Effector memory CD8-positive, alpha-beta T cell (primary cell): ENCODE measurements at regions not wholly inside any gene's neighbourhood (a gene's known extent, or its start where the extent isn't known, plus 50 kb on each side); places are given as distances from the start of the nearest gene placed in this dataset.
"Not testable (repeated sequence)": the region's sequence is repeated elsewhere in the genome, so short reads cannot be mapped to it uniquely, and the experiment has no call there.

Source experiments
- ATAC-seq: fragments of 150-1000 bp; cut with Tn5 transposase; replicated peaks from 2 replicates; pipeline ENCODE4 v1.10.0; 2021; ENCODE audit warnings: mild to moderate bottlenecking, moderate library complexity
- DNase-seq, 3 experiments: peaks; one replicate each; pipeline ENCODE4 v3.0.0; 2021
- H3K27ac Mint-ChIP-seq, 2 donors: one replicate each; pipeline ENCODE4 v1.8.0; 2022; ENCODE audit warnings: mild to moderate bottlenecking in 2 of 2, mixed read lengths in 2 of 2, moderate library complexity in 2 of 2
- H3K27me3 Mint-ChIP-seq, 2 donors: one replicate each; pipeline ENCODE4 v1.8.0; 2022; ENCODE audit warnings: mixed read lengths in 2 of 2
- H3K36me3 Mint-ChIP-seq: one replicate; pipeline ENCODE4 v1.8.0; 2022; ENCODE audit warnings: mild to moderate bottlenecking, moderate library complexity, mixed read lengths; ENCODE audit not compliant: insufficient read depth
- H3K4me1 Mint-ChIP-seq, 2 donors: one replicate each; pipeline ENCODE4 v1.8.0; 2022; ENCODE audit warnings: low read depth in 2 of 2, mixed read lengths in 2 of 2
- H3K4me3 Mint-ChIP-seq, 2 donors: one replicate each; pipeline ENCODE4 v1.8.0; 2022; ENCODE audit warnings: mild to moderate bottlenecking in 2 of 2, mixed read lengths in 2 of 2, moderate library complexity in 2 of 2
- H3K9me3 Mint-ChIP-seq, 2 donors: one replicate each; pipeline ENCODE4 v1.8.0; 2022; ENCODE audit warnings: mixed read lengths in 2 of 2

DNA sequence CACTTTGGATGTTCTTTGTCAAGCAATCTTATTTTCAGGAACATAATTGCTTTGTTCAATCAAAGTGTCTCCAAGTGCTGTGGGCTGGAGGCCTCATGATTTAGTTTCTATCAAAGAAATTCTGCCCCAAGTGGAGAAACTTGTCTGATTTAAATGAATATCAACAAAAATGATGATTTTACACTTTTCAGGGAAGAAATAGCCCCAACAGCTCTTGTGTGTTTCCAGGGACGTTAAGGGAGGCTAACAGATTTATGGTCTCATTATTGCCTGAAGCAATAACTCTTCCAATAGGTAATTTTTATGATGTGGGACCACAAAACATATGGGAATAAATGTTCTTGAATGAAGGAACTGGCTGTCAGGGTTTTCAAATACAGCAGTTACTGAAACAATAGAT is 699.1 kb downstream of the FAM181B start:
- H3K4me1 Mint-ChIP-seq: no peaks in the 10 kb centered on the region
- no peaks in the 10 kb centered on the region for H3K27me3 Mint-ChIP-seq
- DNase-seq (no peak), ATAC-seq (no peak)
- no peaks in the 10 kb centered on the region for H3K36me3 Mint-ChIP-seq
- H3K9me3 Mint-ChIP-seq: no peaks in the 10 kb centered on the region
- H3K27ac Mint-ChIP-seq: no peak overlapping the region
- H3K4me3 Mint-ChIP-seq: no peak overlapping the region

DNA sequence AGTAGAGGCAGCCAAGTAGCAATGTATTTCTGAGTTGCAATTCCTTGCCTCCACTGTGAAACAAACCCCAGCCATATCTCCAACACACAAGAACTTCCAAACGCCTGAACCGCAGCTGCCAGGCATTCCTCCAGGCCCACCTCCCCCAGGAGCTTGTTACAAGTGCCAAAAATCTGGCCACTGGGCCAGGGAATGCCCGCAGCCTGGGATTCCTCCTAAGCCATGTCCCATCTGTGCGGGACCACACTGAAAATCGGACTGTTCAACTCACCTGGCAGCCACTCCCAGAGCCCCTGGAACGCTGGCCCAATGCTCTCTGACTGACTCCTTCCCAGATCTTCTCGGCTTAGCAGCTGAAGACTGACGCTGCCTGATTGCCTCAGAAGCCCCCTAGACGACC is 706.3 kb downstream of the FAM181B start:
- not testable (repeated sequence) for H3K4me1 Mint-ChIP-seq, H3K36me3 Mint-ChIP-seq, H3K4me3 Mint-ChIP-seq, H3K27ac Mint-ChIP-seq, ATAC-seq, H3K9me3 Mint-ChIP-seq, H3K27me3 Mint-ChIP-seq, DNase-seq

- DNase-seq (no peak), ATAC-seq (no peak)
- no peaks in the 10 kb centered on the region for H3K27me3 Mint-ChIP-seq
- no peaks in the 10 kb centered on the region for H3K4me1 Mint-ChIP-seq
- H3K4me3 Mint-ChIP-seq: no peak overlapping the region
- H3K36me3 Mint-ChIP-seq: no peaks in the 10 kb centered on the region
- no peak overlapping the region for H3K27ac Mint-ChIP-seq
- H3K9me3 Mint-ChIP-seq: no peaks in the 10 kb centered on the region
Measured at GRCh38 chr11:82024760-82025159, 708.9 kb downstream of the FAM181B start.

- Mint-ChIP-seq H3K27me3 (peaks cover 5 to 11% of the 10 kb centered on the region in 2 donors), H3K9me3 (no peaks in the 10 kb centered on the region), H3K36me3 (no peaks in the 10 kb centered on the region), H3K4me1 (peaks cover 0 to 7% of the 10 kb centered on the region in 2 donors), H3K4me3 (no peak overlapping the region), H3K27ac (no peak overlapping the region)
- ATAC-seq: no peak
- no peak for DNase-seq
Measured at GRCh38 chr11:82012276-82012675, 721.4 kb downstream of the FAM181B start.

DNA sequence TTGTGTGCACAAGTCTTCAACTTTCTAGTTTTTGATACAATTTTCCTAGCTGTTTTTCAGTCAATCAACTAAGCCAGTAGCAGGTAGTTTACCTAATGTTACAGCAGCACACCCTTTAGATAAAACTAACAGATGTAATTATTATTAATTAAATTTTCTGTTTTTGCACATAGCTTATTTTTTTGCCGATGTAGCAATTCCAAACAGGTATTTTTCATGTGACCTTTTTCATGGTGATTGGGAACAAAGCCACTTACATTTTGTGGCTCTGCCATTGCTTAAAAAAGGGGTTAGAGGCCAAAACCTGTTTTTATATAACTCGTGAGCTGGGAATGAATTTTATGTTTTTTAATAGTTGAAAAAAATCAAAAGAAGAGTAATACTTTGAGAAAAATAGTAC is 724.5 kb downstream of the FAM181B start:
- ATAC-seq (no peak), DNase-seq (no peak)
- H3K4me3 Mint-ChIP-seq: no peak overlapping the region
- no peak overlapping the region for H3K27ac Mint-ChIP-seq
- peaks cover 0 to 11% of the 10 kb centered on the region in 2 donors for H3K27me3 Mint-ChIP-seq
- no peaks in the 10 kb centered on the region for H3K36me3 Mint-ChIP-seq
- H3K9me3 Mint-ChIP-seq: no peaks in the 10 kb centered on the region
- peaks cover 0 to 4% of the 10 kb centered on the region in 2 donors for H3K4me1 Mint-ChIP-seq

DNA sequence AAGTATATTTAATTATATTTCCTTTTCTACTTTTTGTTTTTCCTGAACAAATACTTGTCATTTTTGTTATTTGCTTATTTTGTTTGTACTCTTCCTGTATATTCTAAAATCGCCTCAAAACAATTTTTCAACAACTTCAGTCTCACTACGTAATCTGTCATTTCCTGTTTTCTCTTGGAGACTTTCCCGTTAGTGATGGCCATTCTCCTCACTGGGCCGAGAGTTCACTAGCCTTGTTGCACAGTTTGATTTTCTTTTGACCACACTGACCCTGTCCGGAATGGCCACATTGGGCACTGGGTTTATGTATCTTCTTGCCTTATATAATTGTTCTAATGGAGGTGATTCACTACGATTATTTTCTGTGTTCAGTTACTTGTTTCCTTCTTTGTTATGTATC is 726.1 kb downstream of the FAM181B start:
- H3K36me3 Mint-ChIP-seq: no peaks in the 10 kb centered on the region
- H3K9me3 Mint-ChIP-seq: no peaks in the 10 kb centered on the region
- peaks cover 0 to 4% of the 10 kb centered on the region in 2 donors for H3K4me1 Mint-ChIP-seq

GRCh38 chr11:82004537-82005213 is 729.0 kb downstream of the FAM181B start:
- peaks cover 0 to 4% of the 10 kb centered on the region in 2 donors for H3K4me1 Mint-ChIP-seq
- H3K9me3 Mint-ChIP-seq: no peaks in the 10 kb centered on the region
- DNase-seq (no peak), ATAC-seq (no peak)
- H3K27ac Mint-ChIP-seq: no peak overlapping the region
- no peaks in the 10 kb centered on the region for H3K36me3 Mint-ChIP-seq
- no peak overlapping the region for H3K4me3 Mint-ChIP-seq
- peaks cover 0 to 11% of the 10 kb centered on the region in 2 donors for H3K27me3 Mint-ChIP-seq

More for the DNA sequence above, 726.1 kb downstream of the FAM181B start:
- ATAC-seq: no peak
- no peak for DNase-seq
- no peak overlapping the region for H3K4me3 Mint-ChIP-seq
- peaks cover 0 to 11% of the 10 kb centered on the region in 2 donors for H3K27me3 Mint-ChIP-seq
- no peak overlapping the region for H3K27ac Mint-ChIP-seq

- peaks cover 0 to 4% of the 10 kb centered on the region in 2 donors for H3K4me1 Mint-ChIP-seq
- DNase-seq: no peak
- no peak for ATAC-seq
Measured at GRCh38 chr11:82003671-82004515, 729.8 kb downstream of the FAM181B start.

GRCh38 chr11:82003024-82003423 is 730.6 kb downstream of the FAM181B start:
- peaks cover 0 to 7% of the 10 kb centered on the region in 2 donors for H3K27me3 Mint-ChIP-seq
- ATAC-seq (no peak), DNase-seq (no peak)
- no peaks in the 10 kb centered on the region for H3K36me3 Mint-ChIP-seq
- H3K4me1 Mint-ChIP-seq: peaks cover 0 to 4% of the 10 kb centered on the region in 2 donors
- no peak overlapping the region for H3K27ac Mint-ChIP-seq
- no peak overlapping the region for H3K4me3 Mint-ChIP-seq
- H3K9me3 Mint-ChIP-seq: no peaks in the 10 kb centered on the region

More at GRCh38 chr11:82003671-82004515, 729.8 kb downstream of the FAM181B start:
- Mint-ChIP-seq H3K36me3 (no peaks in the 10 kb centered on the region), H3K4me3 (no peak overlapping the region), H3K9me3 (no peaks in the 10 kb centered on the region), H3K27ac (no peak overlapping the region), H3K27me3 (peaks cover 0 to 11% of the 10 kb centered on the region in 2 donors)

GRCh38 chr11:81995889-81996288 is 737.8 kb downstream of the FAM181B start:
- H3K4me3 Mint-ChIP-seq: no peak overlapping the region
- no peaks in the 10 kb centered on the region for H3K4me1 Mint-ChIP-seq

GRCh38 chr11:81993755-81994154 is 739.9 kb downstream of the FAM181B start:
- Mint-ChIP-seq H3K4me3 (no peak overlapping the region), H3K4me1 (no peaks in the 10 kb centered on the region), H3K9me3 (no peaks in the 10 kb centered on the region), H3K27me3 (no peaks in the 10 kb centered on the region), H3K36me3 (no peaks in the 10 kb centered on the region), H3K27ac (no peak overlapping the region)
- ATAC-seq (no peak), DNase-seq (no peak)

More at GRCh38 chr11:81995889-81996288, 737.8 kb downstream of the FAM181B start:
- no peak for ATAC-seq
- no peak for DNase-seq
- Mint-ChIP-seq H3K36me3 (no peaks in the 10 kb centered on the region), H3K27me3 (no peaks in the 10 kb centered on the region), H3K9me3 (no peaks in the 10 kb centered on the region), H3K27ac (no peak overlapping the region)

GRCh38 chr11:81990659-81991443 is 742.8 kb downstream of the FAM181B start:
- DNase-seq (no peak), ATAC-seq (no peak)
- no peaks in the 10 kb centered on the region for H3K4me1 Mint-ChIP-seq
- no peak overlapping the region for H3K4me3 Mint-ChIP-seq
- H3K27me3 Mint-ChIP-seq: no peaks in the 10 kb centered on the region
- H3K36me3 Mint-ChIP-seq: no peaks in the 10 kb centered on the region
- H3K9me3 Mint-ChIP-seq: no peaks in the 10 kb centered on the region
- H3K27ac Mint-ChIP-seq: no peak overlapping the region

- Mint-ChIP-seq H3K4me3 (no peak overlapping the region), H3K4me1 (no peaks in the 10 kb centered on the region), H3K36me3 (no peaks in the 10 kb centered on the region), H3K27me3 (peaks cover 0 to 6% of the 10 kb centered on the region in 2 donors), H3K27ac (no peak overlapping the region), H3K9me3 (peaks cover 0 to 7% of the 10 kb centered on the region in 2 donors)
- DNase-seq (no peak), ATAC-seq (no peak)
Measured at GRCh38 chr11:81989093-81989492, 744.6 kb downstream of the FAM181B start.
